Calu3 (cell line): ENCODE measurements at regions not wholly inside any gene's neighbourhood (a gene's known extent, or its start where the extent isn't known, plus 50 kb on each side); places are given as distances from the start of the nearest gene placed in this dataset.

Source experiments
- BruUV-seq: library from RNA; stranded (reverse); fragments of 400-500 nt; replicated peaks from 2 replicates; lab custom pipeline; 2021; lab: Mats Ljungman, UMichigan
- CTCF ChIA-PET: fragments of 300-600 bp; sonication (Branson Sonifier 250); formaldehyde crosslinking; loops from one replicate; lab custom pipeline; 2022; ENCODE audit warnings: antibody characterized with exemption; lab: Charles Lee
- DNase-seq: peaks from one replicate; pipeline ENCODE4 v3.0.0; 2022
- H3K27ac Mint-ChIP-seq: one replicate; pipeline ENCODE4 v1.8.0; 2022; ENCODE audit warnings: mixed read lengths; ENCODE audit not compliant: unreplicated experiment
- H3K27me3 Mint-ChIP-seq: one replicate; pipeline ENCODE4 v1.8.0; 2022; ENCODE audit warnings: mixed read lengths; ENCODE audit not compliant: unreplicated experiment
- H3K36me3 Mint-ChIP-seq: one replicate; pipeline ENCODE4 v1.8.0; 2022; ENCODE audit warnings: mild to moderate bottlenecking, moderate library complexity, mixed read lengths; ENCODE audit not compliant: insufficient read depth, unreplicated experiment
- H3K4me1 Mint-ChIP-seq: one replicate; pipeline ENCODE4 v1.8.0; 2022; ENCODE audit warnings: mild to moderate bottlenecking, low read depth, mixed read lengths; ENCODE audit not compliant: unreplicated experiment
- H3K4me3 Mint-ChIP-seq: one replicate; pipeline ENCODE4 v1.8.0; 2022; ENCODE audit warnings: mild to moderate bottlenecking, low read depth, moderate library complexity, mixed read lengths; ENCODE audit not compliant: unreplicated experiment
- H3K9me3 Mint-ChIP-seq: one replicate; pipeline ENCODE4 v1.8.0; 2022; ENCODE audit warnings: low read depth, mixed read lengths; ENCODE audit not compliant: unreplicated experiment
- CTCF ChIP-seq: fragments of 200-600 bp; IDR thresholded peaks from one replicate; pipeline ENCODE4 v1.8.0; 2022; ENCODE audit warnings: antibody characterized with exemption; ENCODE audit not compliant: unreplicated experiment
- intact Hi-C: fragments of 100-400 bp; cut with micrococcal nuclease; formaldehyde crosslinking; loops from one replicate; pipeline ENCODE4 v1.10.0; 2022; ENCODE audit not compliant: unreplicated experiment

GRCh38 chr1:73499671-73500070 lies 698.3 kb downstream of the LRRIQ3 start:
- CTCF ChIA-PET = no interaction called here
- DNase-seq = no peak
- Mint-ChIP-seq H3K9me3 (peaks cover 6% of the 10 kb centered on the region), H3K4me1 (no peaks in the 10 kb centered on the region), H3K27me3 (no peaks in the 10 kb centered on the region), H3K4me3 (no peak overlapping the region), H3K36me3 (no peaks in the 10 kb centered on the region), H3K27ac (no peak overlapping the region)
- intact Hi-C loops = no loop called here
- TF ChIP-seq CTCF = no peak
- BruUV-seq = no TSS peak

- H3K9me3 Mint-ChIP-seq = peaks cover 15% of the 10 kb centered on the region
Observed at GRCh38 chr1:73491621-73492020, 706.4 kb downstream of the LRRIQ3 start.

GRCh38 chr1:73475316-73475870 lies 722.6 kb downstream of the LRRIQ3 start:
- Mint-ChIP-seq H3K27ac (no peak overlapping the region), H3K4me3 (no peak overlapping the region), H3K4me1 (no peaks in the 10 kb centered on the region), H3K36me3 (no peaks in the 10 kb centered on the region), H3K27me3 (no peaks in the 10 kb centered on the region), H3K9me3 (no peaks in the 10 kb centered on the region)
- intact Hi-C loops = no loop called here
- CTCF ChIA-PET = no interaction called here
- no TSS peak for BruUV-seq
- no peak for DNase-seq
- TF ChIP-seq CTCF = no peak

More at GRCh38 chr1:73491621-73492020, 706.4 kb downstream of the LRRIQ3 start:
- Mint-ChIP-seq H3K4me3 (no peak overlapping the region), H3K36me3 (no peaks in the 10 kb centered on the region), H3K4me1 (no peaks in the 10 kb centered on the region), H3K27me3 (no peaks in the 10 kb centered on the region), H3K27ac (no peak overlapping the region)
- CTCF ChIA-PET = no interaction called here
- no peak for DNase-seq
- no TSS peak for BruUV-seq
- TF ChIP-seq CTCF = no peak
- intact Hi-C loops = no loop called here

GRCh38 chr1:73472810-73473209 lies 725.2 kb downstream of the LRRIQ3 start:
- no peaks in the 10 kb centered on the region for H3K27me3 Mint-ChIP-seq
- peaks cover 3% of the 10 kb centered on the region for H3K9me3 Mint-ChIP-seq
- BruUV-seq = no TSS peak
- H3K4me1 Mint-ChIP-seq = no peaks in the 10 kb centered on the region
- intact Hi-C loops = no loop called here
- CTCF ChIA-PET = no interaction called here
- no peak for TF ChIP-seq CTCF
- no peaks in the 10 kb centered on the region for H3K36me3 Mint-ChIP-seq
- H3K27ac Mint-ChIP-seq = no peak overlapping the region
- DNase-seq = no peak
- H3K4me3 Mint-ChIP-seq = no peak overlapping the region
